ENCODE measurements at regions not wholly inside any gene's neighbourhood (a gene's known extent, or its start where the extent isn't known, plus 50 kb on each side); places are given as distances from the start of the nearest gene placed in this dataset.

DNA sequence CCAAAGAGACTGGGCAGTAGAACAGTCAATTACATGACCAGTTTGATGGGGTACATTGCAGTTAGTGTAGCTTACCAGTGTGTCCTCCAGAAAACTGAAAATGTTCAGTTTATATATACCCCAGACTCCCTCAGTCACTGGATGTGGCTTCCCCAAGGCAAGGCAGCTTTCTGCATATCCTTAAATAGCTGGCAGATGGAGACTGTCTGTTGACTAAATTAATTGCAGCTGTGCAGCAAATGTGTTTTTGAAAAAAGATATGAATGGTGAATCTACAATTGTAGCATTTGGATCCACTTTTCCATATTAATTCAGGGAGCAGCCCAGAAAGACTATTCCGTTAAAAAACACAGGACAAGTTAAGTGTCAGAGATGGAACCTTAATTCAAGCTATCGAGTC is 565.1 kb upstream of the CCDC179 start:
- TF ChIP-seq, protein P1, sequence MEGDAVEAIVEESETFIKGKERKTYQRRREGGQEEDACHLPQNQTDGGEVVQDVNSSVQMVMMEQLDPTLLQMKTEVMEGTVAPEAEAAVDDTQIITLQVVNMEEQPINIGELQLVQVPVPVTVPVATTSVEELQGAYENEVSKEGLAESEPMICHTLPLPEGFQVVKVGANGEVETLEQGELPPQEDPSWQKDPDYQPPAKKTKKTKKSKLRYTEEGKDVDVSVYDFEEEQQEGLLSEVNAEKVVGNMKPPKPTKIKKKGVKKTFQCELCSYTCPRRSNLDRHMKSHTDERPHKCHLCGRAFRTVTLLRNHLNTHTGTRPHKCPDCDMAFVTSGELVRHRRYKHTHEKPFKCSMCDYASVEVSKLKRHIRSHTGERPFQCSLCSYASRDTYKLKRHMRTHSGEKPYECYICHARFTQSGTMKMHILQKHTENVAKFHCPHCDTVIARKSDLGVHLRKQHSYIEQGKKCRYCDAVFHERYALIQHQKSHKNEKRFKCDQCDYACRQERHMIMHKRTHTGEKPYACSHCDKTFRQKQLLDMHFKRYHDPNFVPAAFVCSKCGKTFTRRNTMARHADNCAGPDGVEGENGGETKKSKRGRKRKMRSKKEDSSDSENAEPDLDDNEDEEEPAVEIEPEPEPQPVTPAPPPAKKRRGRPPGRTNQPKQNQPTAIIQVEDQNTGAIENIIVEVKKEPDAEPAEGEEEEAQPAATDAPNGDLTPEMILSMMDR (IDR thresholded peaks at IDR 0.05; ENCODE audit: insufficient read depth, low read depth, low read length, missing control alignments) = no peak

DNA sequence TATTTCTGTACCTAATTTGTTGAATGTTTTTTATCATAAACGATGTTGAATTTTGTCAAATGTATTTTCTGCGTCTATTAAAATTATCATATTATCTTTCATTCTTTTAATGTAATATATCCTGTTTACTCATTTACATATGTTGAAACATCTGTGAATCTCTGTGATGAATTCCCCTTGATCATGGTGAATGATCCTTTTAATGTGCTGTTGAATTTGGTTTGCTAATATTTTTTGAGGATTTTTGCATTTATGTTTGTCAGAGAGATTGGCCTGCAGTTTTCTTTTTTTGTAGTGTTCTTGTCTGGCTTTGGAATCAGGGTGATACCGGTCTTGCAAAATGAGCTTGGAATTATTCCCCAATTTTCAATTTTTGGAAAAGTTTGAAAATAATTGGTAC is 569.3 kb upstream of the CCDC179 start:
- TF ChIP-seq, protein P1 (IDR thresholded peaks at IDR 0.05; ENCODE audit: insufficient read depth, low read depth, low read length, missing control alignments) = no peak
- no peak overlapping the region for H3K4me3 ChIP-seq (ENCODE audit: low read depth, low read length)
- DNase-seq (ENCODE audit: low read depth) = no peak

More for the DNA sequence above, 565.1 kb upstream of the CCDC179 start:
- no peak overlapping the region for H3K4me3 ChIP-seq (ENCODE audit: low read depth, low read length)
- no peak for DNase-seq (ENCODE audit: low read depth)

DNA sequence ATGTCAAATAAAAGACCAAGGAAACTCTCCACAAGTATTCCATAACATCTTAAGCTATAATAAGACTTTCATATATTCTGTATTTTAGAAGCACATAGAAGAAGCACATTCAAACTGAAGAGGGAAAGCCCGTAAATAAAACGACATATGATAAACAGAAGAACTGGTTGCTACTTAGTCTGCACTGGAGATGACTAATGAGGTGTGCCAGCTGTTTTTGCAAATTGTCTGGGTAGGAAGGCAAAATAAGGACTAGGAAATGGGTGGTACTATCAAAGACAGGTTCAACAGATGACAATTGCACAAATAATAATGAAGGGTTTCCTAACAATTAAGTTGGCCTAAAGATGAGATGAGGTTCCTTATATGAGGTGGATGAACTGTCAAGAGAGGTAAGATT is 593.2 kb upstream of the CCDC179 start:
- no peak for DNase-seq (ENCODE audit: low read depth)
- TF ChIP-seq, protein P1 (IDR thresholded peaks at IDR 0.05; ENCODE audit: insufficient read depth, low read depth, low read length, missing control alignments) = no peak
- H3K4me3 ChIP-seq (ENCODE audit: low read depth, low read length) = no peak overlapping the region

DNA sequence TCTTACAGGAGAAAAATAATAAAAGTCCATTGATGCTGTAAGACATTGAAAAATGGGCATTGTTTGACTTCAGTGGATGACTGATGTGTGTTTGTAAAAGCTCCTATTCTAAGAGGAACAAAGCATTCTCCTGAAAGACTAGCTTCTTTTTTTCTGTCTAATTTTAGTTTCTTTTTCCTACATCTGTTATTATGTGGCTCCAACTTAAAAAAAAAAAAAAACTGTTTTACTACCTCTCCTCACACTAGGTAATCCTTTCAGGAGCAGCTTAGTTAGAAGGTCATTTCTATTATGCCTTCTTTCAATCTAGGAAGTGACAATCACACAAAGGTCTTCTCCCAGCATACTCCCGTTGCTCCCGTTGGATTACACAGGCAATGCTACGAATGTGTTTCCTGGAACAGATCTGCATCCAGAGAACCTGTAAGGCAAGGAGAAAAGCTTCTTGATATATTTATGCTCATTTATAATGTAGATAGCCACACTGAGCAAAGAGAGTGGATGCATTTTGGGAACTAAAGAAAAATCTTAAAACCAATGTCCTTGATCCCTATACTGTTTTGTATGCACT is 595.1 kb upstream of the CCDC179 start:
- H3K4me3 ChIP-seq (ENCODE audit: low read depth, low read length) = no peak overlapping the region
- TF ChIP-seq, protein P1 (IDR thresholded peaks at IDR 0.05; ENCODE audit: insufficient read depth, low read depth, low read length, missing control alignments) = no peak
- no peak for DNase-seq (ENCODE audit: low read depth)

DNA sequence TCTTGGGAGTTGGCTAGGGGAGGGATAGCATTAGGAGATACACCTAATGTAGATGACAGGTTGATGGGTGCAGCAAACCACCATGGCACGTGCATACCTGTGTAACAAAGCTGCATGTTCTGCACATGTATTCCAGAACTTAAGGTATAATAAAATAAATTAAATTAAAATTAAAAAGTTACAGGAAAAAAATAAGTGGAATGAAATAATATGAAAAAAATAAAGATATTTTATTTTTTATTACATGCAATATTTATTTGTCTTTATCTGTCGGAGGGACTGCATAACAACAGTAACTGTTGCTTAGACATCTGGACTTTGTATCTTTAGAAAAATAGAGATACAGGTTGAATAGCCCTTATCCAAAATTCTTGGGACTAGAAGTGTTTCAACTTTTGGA is 597.4 kb upstream of the CCDC179 start:
- TF ChIP-seq, protein P1 (IDR thresholded peaks at IDR 0.05; ENCODE audit: insufficient read depth, low read depth, low read length, missing control alignments) = no peak
- no peak overlapping the region for H3K4me3 ChIP-seq (ENCODE audit: low read depth, low read length)
- no peak for DNase-seq (ENCODE audit: low read depth)

DNA sequence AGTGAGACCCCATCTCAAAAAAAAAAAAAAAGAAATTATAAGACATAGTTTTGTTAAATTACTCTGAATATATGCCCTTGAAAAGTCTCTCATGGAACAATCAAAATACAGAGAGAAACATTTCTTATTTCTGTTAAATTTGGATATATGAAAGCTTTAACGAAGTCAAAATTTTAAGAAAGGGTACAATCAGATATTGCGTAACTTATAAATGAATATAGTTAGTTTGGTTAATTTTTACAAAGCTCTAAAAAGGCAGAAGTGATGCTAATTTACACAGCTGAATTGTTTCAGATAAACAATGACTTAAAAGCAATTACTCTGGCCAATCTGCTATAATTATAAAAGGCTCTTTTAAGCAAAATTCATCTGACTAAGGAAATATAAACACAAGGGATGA is 611.6 kb upstream of the CCDC179 start:
- no peak overlapping the region for H3K4me3 ChIP-seq (ENCODE audit: low read depth, low read length)
- TF ChIP-seq, protein P1 (IDR thresholded peaks at IDR 0.05; ENCODE audit: insufficient read depth, low read depth, low read length, missing control alignments) = no peak
- DNase-seq (ENCODE audit: low read depth) = no peak

DNA sequence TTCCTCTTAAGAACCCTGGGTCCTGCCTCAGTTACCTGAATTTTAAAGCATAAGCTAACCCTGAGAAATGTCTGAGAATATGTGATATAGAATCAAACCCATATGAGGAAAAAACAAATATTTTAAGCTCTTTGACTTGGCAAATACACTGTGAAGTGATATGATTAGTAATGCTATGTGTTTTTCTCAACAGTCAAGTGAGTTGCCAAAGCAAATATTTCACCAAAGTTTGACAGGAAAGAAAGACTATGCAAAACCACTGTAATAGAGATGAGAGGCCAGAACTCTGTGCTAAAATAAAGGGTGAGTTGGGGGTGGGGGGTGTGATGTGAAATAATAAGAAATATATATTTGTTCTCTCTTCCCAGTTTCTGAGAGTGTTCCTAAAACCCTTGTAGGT is 613.5 kb upstream of the CCDC179 start:
- TF ChIP-seq, protein P1 (IDR thresholded peaks at IDR 0.05; ENCODE audit: insufficient read depth, low read depth, low read length, missing control alignments) = no peak
- DNase-seq (ENCODE audit: low read depth) = no peak
- H3K4me3 ChIP-seq (ENCODE audit: low read depth, low read length) = no peak overlapping the region

All from GM12865 (cell line).